Neuronal stem cell (in vitro differentiated cells): ENCODE measurements at regions not wholly inside any gene's neighbourhood (a gene's known extent, or its start where the extent isn't known, plus 50 kb on each side); places are given as distances from the start of the nearest gene placed in this dataset.

Experiments used
- DNase-seq: peaks from one replicate; pipeline ENCODE4 v3.0.0-alpha.2; 2013; ENCODE audit warnings: low spot score
- H2AFZ ChIP-seq: one replicate; pipeline ENCODE4 v1.6.1; 2013; ENCODE audit warnings: mild to moderate bottlenecking, low read length, inconsistent platforms
- H2AK5ac ChIP-seq: 2 replicates; pipeline ENCODE4 v1.6.1; 2013; ENCODE audit warnings: low read depth, mild to moderate bottlenecking, inconsistent platforms, low read length, moderate library complexity, mixed read lengths
- H2BK120ac ChIP-seq: 2 replicates; pipeline ENCODE4 v1.6.1; 2013; ENCODE audit warnings: low read depth, mild to moderate bottlenecking, inconsistent platforms, low read length, moderate library complexity, mixed read lengths
- H2BK12ac ChIP-seq: one replicate; pipeline ENCODE4 v1.6.1; 2013; ENCODE audit warnings: low read length, inconsistent platforms
- H2BK15ac ChIP-seq: 2 replicates; pipeline ENCODE4 v1.6.1; 2013; ENCODE audit warnings: mild to moderate bottlenecking, low read length, inconsistent platforms, mixed read lengths
- H2BK5ac ChIP-seq: one replicate; pipeline ENCODE4 v1.6.1; 2013; ENCODE audit warnings: inconsistent platforms, mild to moderate bottlenecking, low read length, moderate library complexity
- H3K14ac ChIP-seq: one replicate; pipeline ENCODE4 v1.6.1; 2013; ENCODE audit warnings: low read length, inconsistent platforms
- H3K18ac ChIP-seq: 2 replicates; pipeline ENCODE4 v1.6.1; 2013; ENCODE audit warnings: low read length, inconsistent platforms
- H3K23ac ChIP-seq: 2 replicates; pipeline ENCODE4 v1.6.1; 2013; ENCODE audit warnings: low read depth, mild to moderate bottlenecking, mixed read lengths, low read length, inconsistent platforms; ENCODE audit not compliant: poor library complexity
- H3K27ac ChIP-seq: replicated peaks from 3 replicates; pipeline ENCODE4 v1.5.1; 2013; ENCODE audit warnings: low read length, inconsistent platforms
- H3K27me3 ChIP-seq, 3 experiments: 2 replicates each; pipeline ENCODE4 v1.6.1; 2013; ENCODE audit warnings: low read length in 3 of 3, mild to moderate bottlenecking in 2 of 3, inconsistent platforms in 1 of 3, low read depth in 1 of 3, mixed read lengths in 1 of 3, moderate library complexity in 1 of 3; ENCODE audit not compliant: control insufficient read depth in 3 of 3, insufficient read depth in 3 of 3
- H3K36me3 ChIP-seq, 2 donors: replicated peaks in 1 of 2; 2 replicates each; pipeline ENCODE4 v1.6.1; 2013; ENCODE audit warnings: low read length in 2 of 2; ENCODE audit not compliant: control insufficient read depth in 2 of 2, insufficient read depth in 2 of 2
- H3K4ac ChIP-seq: 2 replicates; pipeline ENCODE4 v1.6.1; 2013; ENCODE audit warnings: inconsistent platforms, mild to moderate bottlenecking, low read length, moderate library complexity
- H3K4me1 ChIP-seq, 2 donors: 1 replicate in 1 of 2; 2 replicates in 1 of 2; pipeline ENCODE4 v1.6.1; 2013; ENCODE audit warnings: low read length in 2 of 2, low read depth in 1 of 2; ENCODE audit not compliant: control insufficient read depth in 2 of 2, insufficient read depth in 1 of 2
- H3K4me2 ChIP-seq: one replicate; pipeline ENCODE4 v1.6.1; 2013; ENCODE audit warnings: mild to moderate bottlenecking, low read length, inconsistent platforms; ENCODE audit not compliant: insufficient read depth, poor library complexity, severe bottlenecking
- H3K4me3 ChIP-seq, 2 donors: 2 replicates each; pipeline ENCODE4 v1.5.1; 2013; ENCODE audit warnings: low read length in 2 of 2, mild to moderate bottlenecking in 2 of 2, inconsistent platforms in 1 of 2, moderate library complexity in 1 of 2
- H3K79me1 ChIP-seq: one replicate; pipeline ENCODE4 v1.6.1; 2013; ENCODE audit warnings: low read depth, mild to moderate bottlenecking, inconsistent platforms, low read length, moderate library complexity
- H3K9ac ChIP-seq: one replicate; pipeline ENCODE4 v1.6.1; 2013; ENCODE audit warnings: mild to moderate bottlenecking, low read depth, low read length, inconsistent platforms; ENCODE audit not compliant: poor library complexity
- H3K9me3 ChIP-seq, 2 donors: replicated peaks in 1 of 2; 2 replicates each; pipeline versions ENCODE3 to v1.6.1; 2013; ENCODE audit warnings: low read length in 2 of 2, mild to moderate bottlenecking in 2 of 2, inconsistent platforms in 1 of 2, low read depth in 1 of 2, mixed read lengths in 1 of 2, moderate library complexity in 1 of 2; ENCODE audit not compliant: control insufficient read depth in 2 of 2, insufficient read depth in 1 of 2
- H4K8ac ChIP-seq: one replicate; pipeline ENCODE4 v1.6.1; 2013; ENCODE audit warnings: low read depth, mild to moderate bottlenecking, inconsistent platforms, low read length, moderate library complexity
- H4K91ac ChIP-seq: one replicate; pipeline ENCODE4 v1.6.1; 2013; ENCODE audit warnings: low read length, low read depth, mild to moderate bottlenecking, inconsistent platforms; ENCODE audit not compliant: poor library complexity
- WGBS, 2 donors: extraction: QIAGEN DNeasy Blood & Tissue Kit; methylation state at CpG; one replicate each; pipeline ENCODE4 v1.1.7; 2013; ENCODE audit warnings: missing lambda C conversion rate in 2 of 2, mixed read lengths in 1 of 2; ENCODE audit not compliant: insufficient read length in 2 of 2, insufficient replicate concordance in 1 of 2; ENCODE audit errors: extremely low coverage in 2 of 2; 5-methylcytosine and 5-hydroxymethylcytosine counted together

DNA sequence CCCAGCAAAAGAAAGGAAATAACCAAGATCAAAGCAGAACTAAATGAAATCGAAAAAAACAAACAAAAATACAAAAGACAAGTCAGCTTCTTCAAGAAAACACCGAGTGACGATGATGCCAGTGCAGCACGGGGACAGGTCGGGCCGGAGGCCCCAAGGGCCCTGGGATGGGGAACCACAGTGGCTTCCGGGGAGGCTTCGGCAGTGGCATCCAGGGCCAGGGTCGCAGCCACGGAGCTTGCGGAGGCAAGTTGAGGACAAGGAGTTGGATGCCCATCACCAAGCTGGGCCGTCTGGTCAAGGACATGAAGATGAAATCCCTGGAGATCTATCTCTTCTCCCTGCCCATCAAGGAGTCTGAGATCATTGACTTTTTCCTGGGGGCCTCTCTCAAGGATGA, 53.2 kb upstream of the WDR41 start:
- Histone ChIP-seq H2BK12ac (no peak overlapping the region), H3K18ac (no peak overlapping the region), H2BK120ac (no peak overlapping the region), H3K9me3 (no peaks in the 10 kb centered on the region), H3K79me1 (no peaks in the 10 kb centered on the region), H3K23ac (no peak overlapping the region), H3K36me3 (no peaks in the 10 kb centered on the region), H2AFZ (no peak overlapping the region), H3K4me2 (no peak overlapping the region), H4K91ac (no peak overlapping the region), H3K4me1 (no peaks in the 10 kb centered on the region), H3K4me3 (no peak overlapping the region), H2BK5ac (no peak overlapping the region), H3K27me3 (no peaks in the 10 kb centered on the region), H3K4ac (no peak overlapping the region), H3K14ac (no peak overlapping the region), H3K27ac (no peak overlapping the region), H2BK15ac (no peak overlapping the region), H2AK5ac (no peak overlapping the region), H3K9ac (no peak overlapping the region), H4K8ac (no peak overlapping the region)
- WGBS, 2 donors = no CpG with 5 or more reads among the region's 12 CpGs
- no peak for DNase-seq
